ENCODE measurements at regions not wholly inside any gene's neighbourhood (a gene's known extent, or its start where the extent isn't known, plus 50 kb on each side); places are given as distances from the start of the nearest gene placed in this dataset.

DNA sequence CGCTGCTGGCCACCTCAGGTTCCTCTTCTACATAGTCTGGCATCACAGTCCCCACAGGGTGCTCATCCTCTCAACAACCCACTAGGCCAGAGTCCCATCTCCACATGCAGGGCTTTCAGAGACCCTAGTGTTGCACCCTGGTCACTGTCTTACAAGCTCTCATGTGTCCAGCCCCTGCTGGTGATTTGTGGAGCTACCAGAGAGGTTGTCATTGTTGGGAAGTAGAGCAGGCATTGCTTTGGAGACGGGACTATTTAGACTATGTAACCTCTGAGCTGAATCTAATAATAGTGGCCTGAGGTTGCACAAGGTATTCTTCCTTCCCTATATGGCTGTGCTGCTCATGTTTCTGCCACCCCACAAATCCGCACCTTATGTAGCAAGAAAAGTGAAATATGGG lies 135.3 kb upstream of the VWC2 start:
- Histone ChIP-seq H3K9me2 (ENCODE audit: insufficient read depth) (no peaks in the 10 kb centered on the region), H3K9me3 (ENCODE audit: control insufficient read depth in 1 of 2, insufficient read depth in 1 of 2, low read depth in 1 of 2, low read length in 2 of 2) (peaks cover 11 to 19% of the 10 kb centered on the region in 2 experiments; a peak in 2 of 4 replicates), H3K36me3 (ENCODE audit: control insufficient read depth in 1 of 2, insufficient read depth in 2 of 2, low read length in 2 of 2) (no peaks in the 10 kb centered on the region), H3K4me2 (ENCODE audit: low read length) (no peak overlapping the region), H2AFZ (ENCODE audit: low read depth, low read length, poor library complexity, severe bottlenecking) (no peak overlapping the region), H3K27ac (ENCODE audit: low read depth, low read length) (no peak overlapping the region), H3K4me1 (ENCODE audit: control insufficient read depth in 1 of 2, insufficient read depth in 2 of 2, low read length in 2 of 2) (no peaks in the 10 kb centered on the region), H3K9ac (ENCODE audit: low read length) (no peak overlapping the region), H4K20me1 (ENCODE audit: insufficient read depth) (no peaks in the 10 kb centered on the region), H3K4me3 (replicated peaks in 1 of 2; ENCODE audit: low read depth in 1 of 2, low read length in 2 of 2) (no peak overlapping the region), H3K27me3 (ENCODE audit: insufficient read depth, low read length) (no peaks in the 10 kb centered on the region), H3K79me2 (ENCODE audit: insufficient read depth, low read length) (no peaks in the 10 kb centered on the region)
- intact Hi-C loops (cut with micrococcal nuclease) = no loop called here
- ChIA-PET RAD21 (ENCODE audit: low non-redundant PET in 1 of 2, low total read pairs in 2 of 2, uncharacterized antibody in 2 of 2, unreplicated experiment in 2 of 2) (no interaction called here), POLR2A (no interaction called here), CTCF (no interaction called here)
- no TSS peak for BruUV-seq (replicated peaks)
- ATAC-seq = no peak
- TF ChIP-seq, protein P1, sequence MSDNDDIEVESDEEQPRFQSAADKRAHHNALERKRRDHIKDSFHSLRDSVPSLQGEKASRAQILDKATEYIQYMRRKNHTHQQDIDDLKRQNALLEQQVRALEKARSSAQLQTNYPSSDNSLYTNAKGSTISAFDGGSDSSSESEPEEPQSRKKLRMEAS (IDR thresholded peaks at IDR 0.05) = no peak
- TF ChIP-seq ATF3 (IDR thresholded peaks at IDR 0.05) (no peak), ELF1 (IDR thresholded peaks at IDR 0.05; ENCODE audit: borderline replicate concordance, low read depth) (no peak), POLR2A (IDR thresholded peaks at IDR 0.05; ENCODE audit: borderline replicate concordance, extremely low read depth, insufficient read depth, insufficient read length) (no peak), SP1 (IDR thresholded peaks at IDR 0.05; ENCODE audit: low read depth) (no peak), CEBPB (IDR thresholded peaks at IDR 0.05; ENCODE audit: low read depth) (no peak), EZH2 (IDR thresholded peaks at IDR 0.05) (no peak), SRF (IDR thresholded peaks at IDR 0.05; ENCODE audit: low read depth) (no peak), FOSL1 (IDR thresholded peaks at IDR 0.05; ENCODE audit: low read depth) (no peak), ZBTB33 (IDR thresholded peaks at IDR 0.05; ENCODE audit: extremely low read depth, insufficient replicate concordance, low read length) (no peak), TCF7L2 (IDR thresholded peaks at IDR 0.05; ENCODE audit: borderline replicate concordance, extremely low read depth, insufficient read depth, insufficient read length) (no peak), JUND (IDR thresholded peaks at IDR 0.05) (no peak), EGR1 (IDR thresholded peaks at IDR 0.05; ENCODE audit: low read depth) (no peak), REST (IDR thresholded peaks at IDR 0.05; ENCODE audit: low read depth) (no peak)
- TF ChIP-seq, protein P2, sequence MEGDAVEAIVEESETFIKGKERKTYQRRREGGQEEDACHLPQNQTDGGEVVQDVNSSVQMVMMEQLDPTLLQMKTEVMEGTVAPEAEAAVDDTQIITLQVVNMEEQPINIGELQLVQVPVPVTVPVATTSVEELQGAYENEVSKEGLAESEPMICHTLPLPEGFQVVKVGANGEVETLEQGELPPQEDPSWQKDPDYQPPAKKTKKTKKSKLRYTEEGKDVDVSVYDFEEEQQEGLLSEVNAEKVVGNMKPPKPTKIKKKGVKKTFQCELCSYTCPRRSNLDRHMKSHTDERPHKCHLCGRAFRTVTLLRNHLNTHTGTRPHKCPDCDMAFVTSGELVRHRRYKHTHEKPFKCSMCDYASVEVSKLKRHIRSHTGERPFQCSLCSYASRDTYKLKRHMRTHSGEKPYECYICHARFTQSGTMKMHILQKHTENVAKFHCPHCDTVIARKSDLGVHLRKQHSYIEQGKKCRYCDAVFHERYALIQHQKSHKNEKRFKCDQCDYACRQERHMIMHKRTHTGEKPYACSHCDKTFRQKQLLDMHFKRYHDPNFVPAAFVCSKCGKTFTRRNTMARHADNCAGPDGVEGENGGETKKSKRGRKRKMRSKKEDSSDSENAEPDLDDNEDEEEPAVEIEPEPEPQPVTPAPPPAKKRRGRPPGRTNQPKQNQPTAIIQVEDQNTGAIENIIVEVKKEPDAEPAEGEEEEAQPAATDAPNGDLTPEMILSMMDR (IDR thresholded peaks at IDR 0.05 in 2 of 3, conservative IDR thresholded peaks at IDR 0.05 in 1 of 3; ENCODE audit: borderline replicate concordance in 1 of 3, insufficient read depth in 1 of 3, low read depth in 2 of 3, low read length in 2 of 3) = no peak
- no peak for DNase-seq (ENCODE audit: low read depth, low spot score)
